Cardiac fibroblast (primary cell): ENCODE measurements at regions not wholly inside any gene's neighbourhood (a gene's known extent, or its start where the extent isn't known, plus 50 kb on each side); places are given as distances from the start of the nearest gene placed in this dataset.

Experiments used
- DNase-seq, 2 donors: peaks; one replicate each; pipeline versions ENCODE4 v3.0.0 to v3.0.0-alpha.2; 2010; ENCODE audit warnings: low read depth in 2 of 2
- H3K4me3 ChIP-seq, 2 donors: replicated peaks in 1 of 2; 1 replicate in 1 of 2; 2 replicates in 1 of 2; pipeline ENCODE4 v1.5.1; 2011; ENCODE audit warnings: low read depth in 2 of 2, low read length in 2 of 2, mild to moderate bottlenecking in 2 of 2, moderate library complexity in 1 of 2
- CTCF ChIP-seq: IDR thresholded peaks from one replicate; pipeline ENCODE4 v1.5.1; 2011; ENCODE audit warnings: low read depth, mild to moderate bottlenecking, low read length, inconsistent platforms

GRCh38 chr5:53825926-53826325 is 265.5 kb downstream of the NDUFS4 start:
- no peak for TF ChIP-seq CTCF
- no peak overlapping the region for H3K4me3 ChIP-seq
- DNase-seq = no peak

GRCh38 chr5:53826504-53826903 is 266.1 kb downstream of the NDUFS4 start:
- no peak for TF ChIP-seq CTCF
- no peak overlapping the region for H3K4me3 ChIP-seq
- no peak for DNase-seq

- no peak for DNase-seq
Observed at GRCh38 chr5:53827211-53827651, 266.8 kb downstream of the NDUFS4 start.

GRCh38 chr5:53831496-53831895 is 271.1 kb downstream of the NDUFS4 start:
- DNase-seq = no peak
- TF ChIP-seq CTCF = no peak
- no peak overlapping the region for H3K4me3 ChIP-seq

More at GRCh38 chr5:53827211-53827651, 266.8 kb downstream of the NDUFS4 start:
- H3K4me3 ChIP-seq = no peak overlapping the region
- TF ChIP-seq CTCF = no peak
